ENCODE measurements at regions not wholly inside any gene's neighbourhood (a gene's known extent, or its start where the extent isn't known, plus 50 kb on each side); places are given as distances from the start of the nearest gene placed in this dataset.

GRCh38 chr4:23388699-23389395, 501.0 kb downstream of the PPARGC1A start:
- no peak for DNase-seq (ENCODE audit: low read depth)
- TF ChIP-seq CTCF (IDR thresholded peaks at IDR 0.05; ENCODE audit: insufficient read depth, low read depth, low read length): no peak
- no peak overlapping the region for H3K4me3 ChIP-seq (ENCODE audit: low read depth, low read length)

- no peak for DNase-seq (ENCODE audit: low read depth)
- H3K4me3 ChIP-seq (ENCODE audit: low read depth, low read length): no peak overlapping the region
- TF ChIP-seq CTCF (IDR thresholded peaks at IDR 0.05; ENCODE audit: insufficient read depth, low read depth, low read length): no peak
These were observed 501.6 kb downstream of the PPARGC1A start for GRCh38 chr4:23388255-23388654.

GRCh38 chr4:23384741-23385140, 505.1 kb downstream of the PPARGC1A start:
- TF ChIP-seq CTCF (IDR thresholded peaks at IDR 0.05; ENCODE audit: insufficient read depth, low read depth, low read length): no peak
- no peak overlapping the region for H3K4me3 ChIP-seq (ENCODE audit: low read depth, low read length)
- no peak for DNase-seq (ENCODE audit: low read depth)

- no peak overlapping the region for H3K4me3 ChIP-seq (ENCODE audit: low read depth, low read length)
- no peak for TF ChIP-seq CTCF (IDR thresholded peaks at IDR 0.05; ENCODE audit: insufficient read depth, low read depth, low read length)
- DNase-seq (ENCODE audit: low read depth): no peak
These were observed 507.0 kb downstream of the PPARGC1A start for GRCh38 chr4:23382879-23383278.

GRCh38 chr4:23374259-23374658, 515.6 kb downstream of the PPARGC1A start:
- H3K4me3 ChIP-seq (ENCODE audit: low read depth, low read length): no peak overlapping the region
- no peak for TF ChIP-seq CTCF (IDR thresholded peaks at IDR 0.05; ENCODE audit: insufficient read depth, low read depth, low read length)
- DNase-seq (ENCODE audit: low read depth): no peak

- DNase-seq (ENCODE audit: low read depth): no peak
- no peak for TF ChIP-seq CTCF (IDR thresholded peaks at IDR 0.05; ENCODE audit: insufficient read depth, low read depth, low read length)
- H3K4me3 ChIP-seq (ENCODE audit: low read depth, low read length): no peak overlapping the region
These were observed 516.6 kb downstream of the PPARGC1A start for GRCh38 chr4:23373261-23373660.

- DNase-seq (ENCODE audit: low read depth): no peak
- no peak for TF ChIP-seq CTCF (IDR thresholded peaks at IDR 0.05; ENCODE audit: insufficient read depth, low read depth, low read length)
- H3K4me3 ChIP-seq (ENCODE audit: low read depth, low read length): no peak overlapping the region
These were observed 518.3 kb downstream of the PPARGC1A start for GRCh38 chr4:23371533-23371932.

Measured in fibroblast of villous mesenchyme (primary cell).